ENCODE measurements at regions not wholly inside any gene's neighbourhood (a gene's known extent, or its start where the extent isn't known, plus 50 kb on each side); places are given as distances from the start of the nearest gene placed in this dataset.

DNA sequence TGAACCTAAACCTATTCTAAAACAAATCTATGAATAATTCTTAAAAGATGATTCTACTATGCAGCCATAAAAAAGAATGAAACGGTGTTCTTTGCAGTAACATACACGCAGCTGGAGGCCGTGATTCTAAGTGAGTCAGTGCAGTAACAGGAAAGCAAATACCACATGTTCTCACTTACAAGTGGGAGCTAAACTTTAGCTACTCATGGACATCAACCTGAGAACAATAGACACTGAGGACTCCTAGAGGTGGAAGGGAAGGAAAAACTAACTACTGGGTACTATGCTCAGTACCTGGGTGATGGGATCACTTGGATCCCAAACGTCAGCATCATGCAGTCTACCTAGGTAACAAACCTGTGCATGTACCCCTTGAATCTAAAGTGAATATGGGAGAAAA is 575.0 kb upstream of the MGMT start:
- ATAC-seq (replicated peaks) (no peak), DNase-seq (no peak)
- Mint-ChIP-seq H3K4me3 (no peak overlapping the region), H3K4me1 (no peaks in the 10 kb centered on the region), H3K27me3 (no peaks in the 10 kb centered on the region), H3K27ac (no peak overlapping the region), H3K9me3 (peaks cover 4% of the 10 kb centered on the region in 2 donors), H3K36me3 (no peaks in the 10 kb centered on the region)

DNA sequence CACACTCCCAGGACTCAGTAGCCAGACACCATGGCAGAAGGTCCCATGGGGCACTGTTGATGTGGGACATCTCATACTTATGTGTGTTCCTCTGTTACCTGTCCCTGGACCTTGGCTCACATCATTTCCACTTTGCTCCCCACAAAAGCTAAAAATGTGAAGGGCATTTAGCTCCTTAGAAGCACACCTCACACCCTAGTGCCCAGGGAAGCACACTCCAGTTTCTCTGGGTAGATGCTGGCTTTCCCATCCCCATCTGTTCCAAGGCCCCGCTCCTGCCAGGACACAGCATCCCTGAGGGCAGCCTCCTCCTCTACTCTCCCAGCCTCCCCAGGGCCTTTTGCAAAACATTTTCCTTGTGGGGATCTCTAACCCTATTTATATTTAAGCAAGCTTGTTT is 572.4 kb upstream of the MGMT start:
- H3K4me3 Mint-ChIP-seq = no peak overlapping the region
- DNase-seq (no peak), ATAC-seq (replicated peaks) (no peak)
- H3K4me1 Mint-ChIP-seq = no peaks in the 10 kb centered on the region
- no peaks in the 10 kb centered on the region for H3K27me3 Mint-ChIP-seq
- no peaks in the 10 kb centered on the region for H3K9me3 Mint-ChIP-seq
- H3K36me3 Mint-ChIP-seq = no peaks in the 10 kb centered on the region
- no peak overlapping the region for H3K27ac Mint-ChIP-seq

DNA sequence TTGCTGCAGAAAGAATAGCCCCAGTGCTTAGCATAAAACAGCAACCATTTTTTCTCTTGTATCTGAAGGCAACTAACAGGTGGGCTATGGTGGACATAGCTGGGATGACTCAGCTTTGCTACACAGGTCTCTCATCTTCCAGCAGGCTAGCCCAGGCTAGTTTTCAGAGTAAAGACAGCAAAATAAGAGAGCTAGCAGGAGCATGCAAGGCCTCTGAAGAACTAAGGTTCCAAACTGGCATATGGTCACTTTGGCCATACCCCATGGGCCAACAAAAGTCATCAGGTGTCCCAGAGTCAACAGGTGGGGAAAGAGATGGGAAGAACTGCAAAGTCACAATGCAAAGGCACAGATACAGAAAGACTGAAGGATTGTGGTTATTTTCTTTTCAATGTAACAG is 571.6 kb upstream of the MGMT start:
- Mint-ChIP-seq H3K27me3 (no peaks in the 10 kb centered on the region), H3K27ac (no peak overlapping the region), H3K4me1 (no peaks in the 10 kb centered on the region), H3K9me3 (no peaks in the 10 kb centered on the region), H3K4me3 (no peak overlapping the region), H3K36me3 (no peaks in the 10 kb centered on the region)
- DNase-seq (no peak), ATAC-seq (replicated peaks) (no peak)

DNA sequence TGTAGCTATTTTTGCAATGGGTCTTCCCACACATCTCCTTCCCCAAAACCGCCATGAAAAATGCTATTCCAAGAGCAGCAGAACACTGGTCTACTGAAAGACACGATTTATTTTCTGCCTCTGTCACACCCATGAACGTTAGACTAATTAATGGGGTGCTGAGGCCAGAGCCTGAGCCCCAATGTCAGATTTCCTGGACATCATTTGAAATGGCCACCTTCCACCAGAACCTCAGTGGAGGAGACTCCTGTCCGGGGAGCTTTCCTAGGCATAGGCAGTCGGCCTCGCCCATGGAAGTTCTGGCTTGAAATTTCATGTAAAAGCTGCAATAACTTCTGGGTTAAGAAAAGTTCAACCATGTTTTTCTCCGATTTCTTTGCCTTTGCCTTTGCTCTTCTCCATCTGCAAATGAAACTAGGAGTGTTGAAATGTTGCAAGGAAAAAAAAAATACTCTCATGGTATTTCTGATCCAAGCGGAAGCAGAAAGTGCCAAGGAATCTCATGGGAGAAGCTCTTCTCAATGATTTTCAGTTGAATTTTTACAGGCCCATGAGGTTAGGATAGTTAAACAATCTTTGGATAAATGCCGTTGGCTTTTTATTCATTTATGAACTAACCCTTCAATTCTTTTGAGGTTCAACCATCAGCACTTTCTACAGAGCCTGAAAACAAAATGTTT is 570.8 kb upstream of the MGMT start:
- ATAC-seq (replicated peaks) (no peak), DNase-seq (no peak)
- Mint-ChIP-seq H3K27ac (no peak overlapping the region), H3K9me3 (no peaks in the 10 kb centered on the region), H3K27me3 (no peaks in the 10 kb centered on the region), H3K4me1 (no peaks in the 10 kb centered on the region), H3K36me3 (no peaks in the 10 kb centered on the region), H3K4me3 (no peak overlapping the region)

- DNase-seq (no peak), ATAC-seq (replicated peaks) (no peak)
- no peak overlapping the region for H3K27ac Mint-ChIP-seq
- H3K4me3 Mint-ChIP-seq = no peak overlapping the region
- H3K36me3 Mint-ChIP-seq = no peaks in the 10 kb centered on the region
- H3K27me3 Mint-ChIP-seq = no peaks in the 10 kb centered on the region
- no peaks in the 10 kb centered on the region for H3K9me3 Mint-ChIP-seq
- no peaks in the 10 kb centered on the region for H3K4me1 Mint-ChIP-seq
These were observed 570.1 kb upstream of the MGMT start for GRCh38 chr10:128896963-128897362.

- no peaks in the 10 kb centered on the region for H3K27me3 Mint-ChIP-seq
- no peak overlapping the region for H3K27ac Mint-ChIP-seq
- H3K4me3 Mint-ChIP-seq = no peak overlapping the region
- H3K9me3 Mint-ChIP-seq = no peaks in the 10 kb centered on the region
- H3K36me3 Mint-ChIP-seq = no peaks in the 10 kb centered on the region
- no peak for ATAC-seq (replicated peaks)
- no peak for DNase-seq
- no peaks in the 10 kb centered on the region for H3K4me1 Mint-ChIP-seq
These were observed 569.5 kb upstream of the MGMT start for GRCh38 chr10:128897401-128898129.

- Mint-ChIP-seq H3K9me3 (no peaks in the 10 kb centered on the region), H3K27me3 (peaks cover 0 to under 1% of the 10 kb centered on the region in 2 donors), H3K27ac (no peak overlapping the region), H3K36me3 (no peaks in the 10 kb centered on the region), H3K4me1 (no peaks in the 10 kb centered on the region), H3K4me3 (no peak overlapping the region)
- DNase-seq (no peak), ATAC-seq (replicated peaks) (no peak)
These were observed 568.7 kb upstream of the MGMT start for GRCh38 chr10:128898133-128898915.

DNA sequence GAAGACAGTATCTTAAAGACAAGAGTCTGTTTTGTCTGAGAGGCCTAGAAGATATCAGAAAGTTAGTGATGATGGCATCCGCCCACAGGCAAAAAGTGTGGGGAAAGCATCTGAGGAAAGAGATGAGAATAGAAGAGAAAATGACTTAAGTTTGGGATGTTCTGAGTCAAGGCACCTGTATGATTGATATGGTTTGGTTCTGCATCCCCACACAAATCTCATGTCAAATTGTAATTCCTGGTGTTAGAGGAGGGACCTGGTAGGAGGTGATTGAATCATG is 568.2 kb upstream of the MGMT start:
- Mint-ChIP-seq H3K27me3 (peaks cover 0 to 6% of the 10 kb centered on the region in 2 donors), H3K27ac (no peak overlapping the region), H3K36me3 (no peaks in the 10 kb centered on the region), H3K4me3 (no peak overlapping the region), H3K9me3 (peaks cover 2 to 3% of the 10 kb centered on the region in 2 donors), H3K4me1 (no peaks in the 10 kb centered on the region)
- ATAC-seq (replicated peaks) = no peak
- DNase-seq = no peak

GRCh38 chr10:128900456-128900855 is 566.6 kb upstream of the MGMT start:
- Mint-ChIP-seq H3K27me3 (peaks cover 0 to 7% of the 10 kb centered on the region in 2 donors), H3K9me3 (peaks cover 3 to 5% of the 10 kb centered on the region in 2 donors), H3K4me1 (no peaks in the 10 kb centered on the region), H3K36me3 (no peaks in the 10 kb centered on the region), H3K4me3 (no peak overlapping the region), H3K27ac (no peak overlapping the region)
- ATAC-seq (replicated peaks) = no peak
- DNase-seq = no peak

DNA sequence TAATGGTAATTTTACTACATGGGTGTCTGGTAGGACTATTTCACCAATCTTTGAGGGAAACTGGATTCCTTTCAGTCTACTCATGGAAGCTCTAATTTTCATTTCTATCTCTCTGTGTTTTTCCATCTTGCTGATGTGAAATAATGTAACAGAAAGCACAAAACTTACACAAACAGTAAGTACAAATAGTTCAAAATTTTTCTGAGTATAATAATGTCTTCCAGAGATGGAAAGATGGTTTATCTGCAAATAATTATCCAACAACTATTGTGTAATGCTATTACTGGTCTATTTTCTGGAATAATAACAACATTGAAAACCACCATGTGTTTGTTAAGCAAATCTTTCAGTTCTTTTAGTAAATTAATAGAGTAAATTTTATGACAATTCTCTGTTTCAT is 565.8 kb upstream of the MGMT start:
- ATAC-seq (replicated peaks) (no peak), DNase-seq (no peak)
- no peak overlapping the region for H3K4me3 Mint-ChIP-seq
- peaks cover 3 to 6% of the 10 kb centered on the region in 2 donors for H3K9me3 Mint-ChIP-seq
- H3K4me1 Mint-ChIP-seq = no peaks in the 10 kb centered on the region
- H3K27me3 Mint-ChIP-seq = peaks cover 0 to 7% of the 10 kb centered on the region in 2 donors
- H3K27ac Mint-ChIP-seq = no peak overlapping the region
- H3K36me3 Mint-ChIP-seq = no peaks in the 10 kb centered on the region

- no peak for ATAC-seq (replicated peaks)
These were observed 564.9 kb upstream of the MGMT start for GRCh38 chr10:128902031-128902710.

DNA sequence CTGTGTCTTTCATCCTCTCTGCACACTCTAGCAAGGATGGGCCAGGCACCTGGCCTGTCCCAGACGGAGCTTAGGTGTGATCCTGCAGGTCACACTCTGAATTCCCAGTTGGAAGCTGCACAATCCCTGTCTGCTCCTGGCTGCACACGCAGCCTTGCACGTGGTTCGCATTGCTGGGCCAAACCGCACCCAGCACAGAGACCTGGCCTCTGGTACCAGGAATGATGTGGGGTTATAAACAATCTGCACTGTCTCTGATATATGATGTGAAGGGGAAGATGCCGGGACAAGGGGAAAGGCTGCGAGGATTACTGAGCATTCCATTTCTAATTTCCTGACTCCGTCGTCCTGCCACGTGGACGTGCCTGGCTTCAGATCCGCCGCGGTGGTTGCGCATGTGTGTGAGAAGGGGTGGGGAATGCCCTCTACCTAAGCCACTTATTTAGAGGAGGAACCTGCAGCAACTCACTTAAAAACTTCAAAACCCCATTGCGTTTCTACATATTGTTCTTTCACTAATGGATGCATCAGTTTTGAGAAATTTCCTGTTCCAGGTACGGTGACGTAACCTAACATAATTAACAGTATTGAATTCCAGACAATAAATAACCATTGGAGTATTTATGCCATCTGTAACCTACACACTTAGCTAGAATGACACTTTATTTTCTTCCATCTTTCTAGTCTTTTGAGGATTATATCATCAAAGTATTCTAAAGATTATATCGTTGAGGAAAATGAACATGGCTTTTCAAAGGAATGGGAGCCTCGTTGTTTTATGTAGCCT is 559.7 kb upstream of the MGMT start:
- ATAC-seq (replicated peaks) = no peak
- H3K27ac Mint-ChIP-seq = no peak overlapping the region
- H3K4me1 Mint-ChIP-seq = no peaks in the 10 kb centered on the region
- H3K9me3 Mint-ChIP-seq = peaks cover 3 to 6% of the 10 kb centered on the region in 2 donors
- H3K27me3 Mint-ChIP-seq = peaks cover 0 to 7% of the 10 kb centered on the region in 2 donors
- DNase-seq = no peak
- no peak overlapping the region for H3K4me3 Mint-ChIP-seq
- H3K36me3 Mint-ChIP-seq = no peaks in the 10 kb centered on the region

More at GRCh38 chr10:128902031-128902710, 564.9 kb upstream of the MGMT start:
- Mint-ChIP-seq H3K27me3 (peaks cover 0 to 7% of the 10 kb centered on the region in 2 donors), H3K9me3 (peaks cover 3 to 6% of the 10 kb centered on the region in 2 donors), H3K27ac (no peak overlapping the region), H3K4me3 (no peak overlapping the region), H3K36me3 (no peaks in the 10 kb centered on the region), H3K4me1 (no peaks in the 10 kb centered on the region)
- no peak for DNase-seq

- ATAC-seq (replicated peaks) (no peak), DNase-seq (no peak)
- no peaks in the 10 kb centered on the region for H3K4me1 Mint-ChIP-seq
- H3K4me3 Mint-ChIP-seq = no peak overlapping the region
- peaks cover 3 to 6% of the 10 kb centered on the region in 2 donors for H3K9me3 Mint-ChIP-seq
- peaks cover 0 to 7% of the 10 kb centered on the region in 2 donors for H3K27me3 Mint-ChIP-seq
- H3K27ac Mint-ChIP-seq = no peak overlapping the region
- H3K36me3 Mint-ChIP-seq = no peaks in the 10 kb centered on the region
These were observed 558.9 kb upstream of the MGMT start for GRCh38 chr10:128908099-128908498.

GRCh38 chr10:128908499-128908898 is 558.5 kb upstream of the MGMT start:
- H3K4me3 Mint-ChIP-seq = no peak overlapping the region
- H3K27me3 Mint-ChIP-seq = peaks cover 0 to 5% of the 10 kb centered on the region in 2 donors
- no peak for ATAC-seq (replicated peaks)
- H3K9me3 Mint-ChIP-seq = peaks cover 3 to 6% of the 10 kb centered on the region in 2 donors
- no peaks in the 10 kb centered on the region for H3K36me3 Mint-ChIP-seq
- DNase-seq = no peak
- no peak overlapping the region for H3K27ac Mint-ChIP-seq
- no peaks in the 10 kb centered on the region for H3K4me1 Mint-ChIP-seq

All from stimulated activated naive B cell treated with anti-CD40 and anti-IgM and Interleukin-4, amounts not matched to agents 10 μg/mL and 1 μg/mL and 100 μg/mL, for 72 hours (primary cell).